ENCODE measurements at regions not wholly inside any gene's neighbourhood (a gene's known extent, or its start where the extent isn't known, plus 50 kb on each side); places are given as distances from the start of the nearest gene placed in this dataset.

DNA sequence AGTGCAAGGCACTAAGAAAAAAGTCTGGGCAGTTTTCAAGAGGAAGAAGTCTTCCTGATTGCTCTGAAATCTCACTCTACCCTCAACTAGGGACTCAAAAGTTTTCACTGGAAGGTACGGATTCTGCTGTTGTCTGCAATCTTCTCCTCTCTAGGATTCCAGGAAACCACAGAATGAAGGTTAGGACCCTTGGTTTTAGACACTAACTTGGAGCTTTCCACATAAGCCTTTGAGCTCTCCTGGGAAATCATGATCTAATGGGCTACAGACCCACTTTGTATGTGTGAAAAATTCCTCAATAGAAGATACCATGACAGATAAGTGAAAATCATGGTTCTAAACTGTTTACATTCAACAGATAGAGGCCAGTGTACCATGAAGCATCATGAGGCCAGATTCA, 265.1 kb downstream of the PSAT1 start:
- intact Hi-C loops (cut with micrococcal nuclease) = no loop called here
- CTCF ChIA-PET = interaction anchor here (0.6 kb wide), 1 partner anchor 11 kb away, joined by 3 read pairs; no protein-coding TSS in a partner anchor

More for the DNA sequence above, 265.1 kb downstream of the PSAT1 start:
- H3K4me1 ChIP-seq (ENCODE audit: control insufficient read depth, extremely low read depth, insufficient read depth, low read length) = no peaks in the 10 kb centered on the region
- BruUV-seq (replicated peaks) = no TSS peak
- no peaks in the 10 kb centered on the region for H3K79me2 ChIP-seq (ENCODE audit: control insufficient read depth, insufficient read depth, low read length)
- no peaks in the 10 kb centered on the region for H4K20me1 ChIP-seq (replicated peaks; ENCODE audit: control insufficient read depth, extremely low read depth, insufficient read depth, low read length)
- POLR2A ChIA-PET = no interaction called here
- no peak overlapping the region for H2AFZ ChIP-seq (ENCODE audit: low read depth, low read length)
- H3K36me3 ChIP-seq (ENCODE audit: control insufficient read depth in 2 of 2, extremely low read depth in 1 of 2, insufficient read depth in 2 of 2, low read length in 2 of 2) = no peaks in the 10 kb centered on the region
- H3K9me1 ChIP-seq (replicated peaks; ENCODE audit: control insufficient read depth, extremely low read depth, insufficient read depth, low read length) = no peaks in the 10 kb centered on the region
- H3K27me3 ChIP-seq (ENCODE audit: control insufficient read depth in 2 of 2, insufficient read depth in 2 of 2, low read length in 2 of 2) = no peaks in the 10 kb centered on the region
- H3K27ac ChIP-seq (ENCODE audit: insufficient read depth, low read depth, low read length) = no peak overlapping the region
- dilution Hi-C loops (cut with MboI; ENCODE audit: extremely low pct_ligation_motif_present, low sequenced_read_pairs) = no loop called here
- no peak overlapping the region for H3K4me3 ChIP-seq (replicated peaks in 1 of 3; ENCODE audit: insufficient read depth in 1 of 3, low read depth in 1 of 3, low read length in 3 of 3)
- no peak overlapping the region for H3K4me2 ChIP-seq (ENCODE audit: insufficient read depth, low read length)
- H3K9ac ChIP-seq (replicated peaks; ENCODE audit: extremely low read depth, insufficient read depth, low read length) = no peak overlapping the region
- TF ChIP-seq FOS (IDR thresholded peaks at IDR 0.05; ENCODE audit: borderline replicate concordance, insufficient read depth, low read length) (no peak), POLR2AphosphoS5 (IDR thresholded peaks at IDR 0.05; ENCODE audit: insufficient read depth, low read depth, low read length) (no peak), GATA2 (IDR thresholded peaks at IDR 0.05; ENCODE audit: insufficient read depth, insufficient read length, low read depth, low read length) (no peak), EZH2 (IDR thresholded peaks at IDR 0.05; ENCODE audit: borderline replicate concordance, low read depth, low read length, severe bottlenecking) (no peak), POLR2A (IDR thresholded peaks at IDR 0.05; ENCODE audit: low read depth, low read length) (no peak), JUN (IDR thresholded peaks at IDR 0.05; ENCODE audit: borderline replicate concordance, insufficient read depth, insufficient read length, low read depth) (no peak), MYC (IDR thresholded peaks at IDR 0.05; ENCODE audit: low read depth, low read length) (no peak)
- TF ChIP-seq, protein P1, sequence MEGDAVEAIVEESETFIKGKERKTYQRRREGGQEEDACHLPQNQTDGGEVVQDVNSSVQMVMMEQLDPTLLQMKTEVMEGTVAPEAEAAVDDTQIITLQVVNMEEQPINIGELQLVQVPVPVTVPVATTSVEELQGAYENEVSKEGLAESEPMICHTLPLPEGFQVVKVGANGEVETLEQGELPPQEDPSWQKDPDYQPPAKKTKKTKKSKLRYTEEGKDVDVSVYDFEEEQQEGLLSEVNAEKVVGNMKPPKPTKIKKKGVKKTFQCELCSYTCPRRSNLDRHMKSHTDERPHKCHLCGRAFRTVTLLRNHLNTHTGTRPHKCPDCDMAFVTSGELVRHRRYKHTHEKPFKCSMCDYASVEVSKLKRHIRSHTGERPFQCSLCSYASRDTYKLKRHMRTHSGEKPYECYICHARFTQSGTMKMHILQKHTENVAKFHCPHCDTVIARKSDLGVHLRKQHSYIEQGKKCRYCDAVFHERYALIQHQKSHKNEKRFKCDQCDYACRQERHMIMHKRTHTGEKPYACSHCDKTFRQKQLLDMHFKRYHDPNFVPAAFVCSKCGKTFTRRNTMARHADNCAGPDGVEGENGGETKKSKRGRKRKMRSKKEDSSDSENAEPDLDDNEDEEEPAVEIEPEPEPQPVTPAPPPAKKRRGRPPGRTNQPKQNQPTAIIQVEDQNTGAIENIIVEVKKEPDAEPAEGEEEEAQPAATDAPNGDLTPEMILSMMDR (IDR thresholded peaks at IDR 0.05; ENCODE audit: extremely low read depth in 1 of 2, insufficient read depth in 1 of 2, low read depth in 1 of 2, low read length in 2 of 2) = no peak
- TF ChIP-seq, protein P2, sequence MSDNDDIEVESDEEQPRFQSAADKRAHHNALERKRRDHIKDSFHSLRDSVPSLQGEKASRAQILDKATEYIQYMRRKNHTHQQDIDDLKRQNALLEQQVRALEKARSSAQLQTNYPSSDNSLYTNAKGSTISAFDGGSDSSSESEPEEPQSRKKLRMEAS (IDR thresholded peaks at IDR 0.05; ENCODE audit: insufficient read depth, insufficient read length) = no peak
- DNase-seq (ENCODE audit: low read depth, low spot score) (no peak), FAIRE-seq (no peak)
- H3K9me3 ChIP-seq (replicated peaks; ENCODE audit: control insufficient read depth, insufficient read depth, low read length) = no peaks in the 10 kb centered on the region
